ENCODE measurements at regions not wholly inside any gene's neighbourhood (a gene's known extent, or its start where the extent isn't known, plus 50 kb on each side); places are given as distances from the start of the nearest gene placed in this dataset.

GRCh38 chr3:59418836-59419235 is 369.0 kb upstream of the CFAP20DC start:
- TF ChIP-seq CTCF (IDR thresholded peaks at IDR 0.05; ENCODE audit: insufficient read depth, low read depth, low read length) (no peak), EZH2 (IDR thresholded peaks at IDR 0.05; ENCODE audit: insufficient read depth, low read length) (no peak)
